ENCODE measurements at regions not wholly inside any gene's neighbourhood (a gene's known extent, or its start where the extent isn't known, plus 50 kb on each side); places are given as distances from the start of the nearest gene placed in this dataset.

- DNase-seq = no peak
- Histone ChIP-seq H3K27me3 (no peaks in the 10 kb centered on the region), H3K9me3 (no peaks in the 10 kb centered on the region), H3K4me1 (no peaks in the 10 kb centered on the region), H3K27ac (no peak overlapping the region), H3K4me3 (no peak overlapping the region), H3K36me3 (no peaks in the 10 kb centered on the region)
- TF ChIP-seq, protein P1, sequence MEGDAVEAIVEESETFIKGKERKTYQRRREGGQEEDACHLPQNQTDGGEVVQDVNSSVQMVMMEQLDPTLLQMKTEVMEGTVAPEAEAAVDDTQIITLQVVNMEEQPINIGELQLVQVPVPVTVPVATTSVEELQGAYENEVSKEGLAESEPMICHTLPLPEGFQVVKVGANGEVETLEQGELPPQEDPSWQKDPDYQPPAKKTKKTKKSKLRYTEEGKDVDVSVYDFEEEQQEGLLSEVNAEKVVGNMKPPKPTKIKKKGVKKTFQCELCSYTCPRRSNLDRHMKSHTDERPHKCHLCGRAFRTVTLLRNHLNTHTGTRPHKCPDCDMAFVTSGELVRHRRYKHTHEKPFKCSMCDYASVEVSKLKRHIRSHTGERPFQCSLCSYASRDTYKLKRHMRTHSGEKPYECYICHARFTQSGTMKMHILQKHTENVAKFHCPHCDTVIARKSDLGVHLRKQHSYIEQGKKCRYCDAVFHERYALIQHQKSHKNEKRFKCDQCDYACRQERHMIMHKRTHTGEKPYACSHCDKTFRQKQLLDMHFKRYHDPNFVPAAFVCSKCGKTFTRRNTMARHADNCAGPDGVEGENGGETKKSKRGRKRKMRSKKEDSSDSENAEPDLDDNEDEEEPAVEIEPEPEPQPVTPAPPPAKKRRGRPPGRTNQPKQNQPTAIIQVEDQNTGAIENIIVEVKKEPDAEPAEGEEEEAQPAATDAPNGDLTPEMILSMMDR (IDR thresholded peaks at IDR 0.05) = no peak
- intact Hi-C loops (cut with DNase I; ENCODE audit: low total_unique reads) = no loop called here
Observed at GRCh38 chr10:57430376-57430775, 837.3 kb downstream of the IPMK start.

- TF ChIP-seq, protein P1 (IDR thresholded peaks at IDR 0.05) = no peak
- Histone ChIP-seq H3K27me3 (no peaks in the 10 kb centered on the region), H3K9me3 (no peaks in the 10 kb centered on the region), H3K36me3 (no peaks in the 10 kb centered on the region), H3K4me1 (no peaks in the 10 kb centered on the region), H3K27ac (no peak overlapping the region), H3K4me3 (no peak overlapping the region)
- intact Hi-C loops (cut with DNase I; ENCODE audit: low total_unique reads) = no loop called here
- DNase-seq = no peak
Observed at GRCh38 chr10:57420881-57421280, 846.8 kb downstream of the IPMK start.

- Histone ChIP-seq H3K9me3 (no peaks in the 10 kb centered on the region), H3K27ac (no peak overlapping the region), H3K36me3 (no peaks in the 10 kb centered on the region), H3K4me3 (no peak overlapping the region), H3K27me3 (no peaks in the 10 kb centered on the region), H3K4me1 (no peaks in the 10 kb centered on the region)
- intact Hi-C loops (cut with DNase I; ENCODE audit: low total_unique reads) = no loop called here
- TF ChIP-seq, protein P1 (IDR thresholded peaks at IDR 0.05) = no peak
- DNase-seq = no peak
Observed at GRCh38 chr10:57418476-57418875, 849.2 kb downstream of the IPMK start.

DNA sequence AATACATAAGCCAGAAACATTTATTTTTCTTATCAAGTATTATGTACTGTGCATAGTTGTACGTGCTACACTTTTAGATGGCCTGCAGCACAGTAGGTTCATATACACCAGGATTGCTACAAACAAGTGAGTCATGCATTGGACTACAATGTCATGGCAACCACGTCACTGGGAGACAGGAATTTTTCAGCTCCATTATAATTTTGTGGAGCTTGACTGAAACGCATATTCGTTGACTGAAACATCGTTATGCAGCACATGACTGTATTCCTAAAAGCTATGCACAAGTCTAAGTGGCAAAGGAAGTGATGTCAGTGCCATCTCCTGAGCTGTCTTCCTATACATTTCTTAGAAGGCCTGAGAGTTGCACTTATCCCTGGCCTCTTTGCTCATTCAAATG is 871.8 kb downstream of the IPMK start:
- Histone ChIP-seq H3K4me1 (no peaks in the 10 kb centered on the region), H3K27me3 (no peaks in the 10 kb centered on the region), H3K9me3 (no peaks in the 10 kb centered on the region), H3K36me3 (no peaks in the 10 kb centered on the region), H3K4me3 (no peak overlapping the region), H3K27ac (no peak overlapping the region)
- TF ChIP-seq, protein P1 (IDR thresholded peaks at IDR 0.05) = no peak
- DNase-seq = no peak
- intact Hi-C loops (cut with DNase I; ENCODE audit: low total_unique reads) = no loop called here

DNA sequence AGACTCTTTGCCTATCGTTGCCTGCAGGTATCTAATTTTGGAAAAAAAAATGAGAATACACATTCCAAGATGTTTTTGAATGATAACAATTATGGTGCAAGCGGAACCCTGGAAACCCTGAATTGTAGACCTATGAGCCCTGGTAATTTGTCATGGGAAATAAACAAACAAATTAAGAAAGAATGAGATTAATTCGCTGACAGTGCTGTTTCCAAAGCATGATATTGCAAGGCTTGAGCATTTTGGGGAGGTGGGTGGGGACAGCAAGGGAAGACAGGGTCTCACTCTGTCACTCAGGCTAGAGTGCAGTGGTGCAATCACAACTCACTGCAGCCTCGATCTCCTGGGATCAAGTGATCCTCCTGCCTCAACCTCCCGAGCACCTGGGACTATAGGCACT is 900.3 kb downstream of the IPMK start:
- TF ChIP-seq, protein P1 (IDR thresholded peaks at IDR 0.05) = no peak
- Histone ChIP-seq H3K4me3 (no peak overlapping the region), H3K27ac (no peak overlapping the region), H3K9me3 (no peaks in the 10 kb centered on the region), H3K36me3 (no peaks in the 10 kb centered on the region), H3K4me1 (no peaks in the 10 kb centered on the region), H3K27me3 (no peaks in the 10 kb centered on the region)
- intact Hi-C loops (cut with DNase I; ENCODE audit: low total_unique reads) = no loop called here
- DNase-seq = no peak

- intact Hi-C loops (cut with DNase I; ENCODE audit: low total_unique reads) = no loop called here
- Histone ChIP-seq H3K4me3 (no peak overlapping the region), H3K9me3 (no peaks in the 10 kb centered on the region), H3K36me3 (no peaks in the 10 kb centered on the region), H3K27ac (no peak overlapping the region), H3K4me1 (no peaks in the 10 kb centered on the region), H3K27me3 (no peaks in the 10 kb centered on the region)
- TF ChIP-seq, protein P1 (IDR thresholded peaks at IDR 0.05) = no peak
- no peak for DNase-seq
Observed at GRCh38 chr10:57362811-57363210, 904.9 kb downstream of the IPMK start.

Data from tibial artery (tissue), 4 donors.